Karpas-422 (cell line): ENCODE measurements at regions not wholly inside any gene's neighbourhood (a gene's known extent, or its start where the extent isn't known, plus 50 kb on each side); places are given as distances from the start of the nearest gene placed in this dataset.

Experiments used
- DNase-seq: peaks from one replicate; pipeline ENCODE4 v3.0.0-alpha.2; 2015
- H2AFZ ChIP-seq: fragments of 200-600 bp; sonication (generic); 2 replicates; pipeline ENCODE4 v1.6.1; 2014; ENCODE audit warnings: antibody characterized with exemption, low read length, mixed read lengths
- H3K27ac ChIP-seq: fragments of 200-600 bp; sonication (generic); 2 replicates; pipeline ENCODE4 v1.5.1; 2014; ENCODE audit warnings: mild to moderate bottlenecking, low read length, moderate library complexity
- H3K27me3 ChIP-seq: fragments of 200-600 bp; sonication (generic); 2 replicates; pipeline ENCODE4 v1.6.1; 2014; ENCODE audit warnings: low read length, mixed read lengths
- H3K36me3 ChIP-seq: fragments of 200-600 bp; sonication (generic); 2 replicates; pipeline ENCODE4 v1.6.1; 2014; ENCODE audit warnings: low read length, mixed read lengths; ENCODE audit not compliant: insufficient read depth
- H3K4me1 ChIP-seq: fragments of 200-600 bp; sonication (generic); 2 replicates; pipeline ENCODE4 v1.6.1; 2014; ENCODE audit warnings: mild to moderate bottlenecking, low read length, mixed read lengths
- H3K4me2 ChIP-seq: fragments of 200-600 bp; sonication (generic); 2 replicates; pipeline ENCODE4 v1.6.1; 2014; ENCODE audit warnings: low read length, low read depth, mild to moderate bottlenecking; ENCODE audit not compliant: poor library complexity, severe bottlenecking
- H3K4me3 ChIP-seq: fragments of 200-600 bp; sonication (generic); 2 replicates; pipeline ENCODE4 v1.5.1; 2014; ENCODE audit warnings: mild to moderate bottlenecking, antibody characterized with exemption, low read length, mixed read lengths
- H3K79me2 ChIP-seq: fragments of 200-600 bp; sonication (generic); 2 replicates; pipeline ENCODE4 v1.6.1; 2014; ENCODE audit warnings: mild to moderate bottlenecking, low read length, mixed read lengths
- H3K9ac ChIP-seq: fragments of 200-600 bp; sonication (generic); 2 replicates; pipeline ENCODE4 v1.6.0; 2014; ENCODE audit warnings: low read length
- H3K9me2 ChIP-seq: fragments of 200-600 bp; sonication (generic), shearing (Covaris generic); replicated peaks from 2 replicates; pipeline ENCODE4 v1.6.0; 2014; ENCODE audit warnings: mild to moderate bottlenecking, low read length, moderate library complexity; ENCODE audit not compliant: insufficient read depth
- H3K9me3 ChIP-seq: fragments of 300-700, 200-600 bp; sonication (generic); 2 replicates; pipeline ENCODE4 v1.6.1; 2014; ENCODE audit warnings: low read length, mixed read lengths
- H4K20me1 ChIP-seq: fragments of 200-600 bp; sonication (generic); 2 replicates; pipeline ENCODE4 v1.6.1; 2014; ENCODE audit warnings: mild to moderate bottlenecking, antibody characterized with exemption, low read length, low read depth; ENCODE audit not compliant: insufficient read depth

DNA sequence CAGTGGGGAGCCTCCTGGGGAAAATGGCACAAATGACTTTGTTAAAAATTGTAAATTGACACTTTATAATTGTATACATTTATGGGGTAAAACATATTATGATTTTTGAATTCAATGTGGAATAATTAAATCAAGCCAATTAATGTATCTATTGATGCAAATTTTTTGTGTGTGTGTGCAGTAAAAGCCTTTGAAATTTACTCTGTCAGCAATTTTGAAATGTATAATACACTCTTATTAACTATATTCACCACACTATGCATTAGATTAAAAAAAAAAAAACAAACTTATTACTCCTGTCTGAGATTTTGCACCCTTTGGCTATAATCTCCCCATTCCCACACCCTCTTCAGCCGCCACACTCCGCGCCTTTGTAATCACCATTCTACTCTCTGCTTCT is 119.2 kb downstream of the S1PR1 start:
- H3K36me3 ChIP-seq, result no peaks in the 10 kb centered on the region; the same call in 1 of the 2 replicates
- peaks cover 43% of the 10 kb centered on the region for H3K4me1 ChIP-seq
- H3K27ac ChIP-seq, result no peak overlapping the region
- no peak overlapping the region for H3K4me2 ChIP-seq
- no peaks in the 10 kb centered on the region for H4K20me1 ChIP-seq
- H3K9me2 ChIP-seq, result no peaks in the 10 kb centered on the region
- no peaks in the 10 kb centered on the region for H3K27me3 ChIP-seq
- no peak for DNase-seq
- no peak overlapping the region for H3K9ac ChIP-seq
- no peaks in the 10 kb centered on the region for H3K9me3 ChIP-seq
- H2AFZ ChIP-seq, result no peak overlapping the region
- no peak overlapping the region for H3K4me3 ChIP-seq
- no peaks in the 10 kb centered on the region for H3K79me2 ChIP-seq

DNA sequence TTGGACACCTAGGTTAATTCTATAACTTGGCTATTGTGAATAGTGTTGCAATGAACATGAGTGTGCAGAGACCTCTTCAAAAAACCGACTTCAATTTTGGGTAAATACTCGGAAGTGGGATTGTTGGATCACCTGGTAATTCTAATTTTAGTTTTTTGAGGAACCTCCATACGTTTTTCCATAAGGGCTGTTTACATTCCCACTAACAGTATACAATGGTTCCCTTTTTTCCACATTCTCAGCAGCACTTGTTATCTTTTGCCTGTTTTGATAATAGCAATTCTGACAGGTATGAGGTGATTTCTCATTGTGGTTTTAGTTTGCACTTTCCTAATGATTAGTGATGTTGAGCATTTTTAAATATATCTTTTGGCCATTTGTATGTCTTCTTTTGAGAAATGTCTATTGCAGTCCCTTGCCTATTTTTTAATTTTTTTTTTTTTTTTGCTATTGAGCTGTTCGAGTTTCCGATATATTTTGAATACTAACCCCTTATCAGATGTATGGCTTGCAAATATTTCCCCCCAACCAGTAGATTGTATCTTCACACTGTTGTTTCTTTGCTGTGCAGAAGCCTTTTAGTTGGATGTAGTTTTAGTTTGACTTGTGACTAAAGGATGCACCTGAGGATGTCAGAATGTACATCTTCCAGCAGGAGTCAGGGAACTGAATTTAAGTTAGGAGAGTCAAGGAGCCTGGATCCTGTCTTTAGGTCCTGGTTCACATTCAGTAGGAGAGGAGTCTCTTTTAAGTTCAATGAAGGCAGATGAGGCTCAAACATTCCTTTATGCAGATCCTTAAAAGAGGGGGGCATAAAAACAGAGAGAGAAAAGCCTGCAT is 120.0 kb downstream of the S1PR1 start:
- no peak overlapping the region for H3K4me3 ChIP-seq
- DNase-seq, result no peak
- H3K4me1 ChIP-seq, result peaks cover 38% of the 10 kb centered on the region
- no peaks in the 10 kb centered on the region; the same call in 1 of the 2 replicates for H3K36me3 ChIP-seq
- H3K27me3 ChIP-seq, result no peaks in the 10 kb centered on the region
- H3K9ac ChIP-seq, result peak overlapping the region; percentile 42
- no peak overlapping the region for H2AFZ ChIP-seq
- no peaks in the 10 kb centered on the region for H3K9me3 ChIP-seq
- H3K27ac ChIP-seq, result peak overlapping the region; percentile 15; the same call in 1 of the 2 replicates
- peak overlapping the region; percentile 28 for H3K4me2 ChIP-seq
- no peaks in the 10 kb centered on the region for H3K9me2 ChIP-seq
- no peaks in the 10 kb centered on the region for H4K20me1 ChIP-seq
- H3K79me2 ChIP-seq, result no peaks in the 10 kb centered on the region

DNA sequence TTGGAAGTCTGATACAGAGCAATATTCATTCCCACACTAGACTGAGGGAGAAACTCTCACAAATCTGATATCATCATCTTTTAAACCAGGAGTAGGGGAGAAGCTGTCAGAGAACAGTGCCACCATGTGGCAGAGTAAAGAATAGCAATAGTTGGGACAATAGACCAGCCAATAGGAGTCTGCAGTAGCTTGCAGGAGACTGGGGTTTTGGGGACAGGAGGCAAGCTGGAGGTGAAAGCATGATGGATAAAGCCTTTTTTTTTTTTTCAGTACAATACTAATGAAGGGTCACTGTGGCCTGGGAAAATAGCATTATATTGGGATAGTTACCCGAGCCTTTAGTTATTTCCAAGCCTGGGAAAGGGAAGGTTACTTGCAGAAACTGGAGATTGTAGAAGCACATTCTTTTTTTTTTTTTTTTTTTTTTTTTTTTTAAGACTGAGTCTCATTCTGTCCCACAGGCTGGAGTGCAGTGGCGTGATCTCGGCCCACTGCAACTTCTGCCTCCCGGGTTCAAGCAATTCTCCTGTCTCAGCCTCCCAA is 120.7 kb downstream of the S1PR1 start:
- Histone ChIP-seq H3K9me3 (no peaks in the 10 kb centered on the region), H3K4me1 (peaks cover 38% of the 10 kb centered on the region), H3K27ac (peak overlapping the region; percentile 15; the same call in 1 of the 2 replicates), H3K4me2 (peak overlapping the region; percentile 28), H3K9ac (peak overlapping the region; percentile 42), H3K36me3 (no peaks in the 10 kb centered on the region; the same call in 1 of the 2 replicates), H3K27me3 (no peaks in the 10 kb centered on the region), H3K9me2 (no peaks in the 10 kb centered on the region), H4K20me1 (no peaks in the 10 kb centered on the region), H3K79me2 (no peaks in the 10 kb centered on the region), H3K4me3 (no peak overlapping the region), H2AFZ (no peak overlapping the region)
- DNase-seq, result peak; percentile 94

DNA sequence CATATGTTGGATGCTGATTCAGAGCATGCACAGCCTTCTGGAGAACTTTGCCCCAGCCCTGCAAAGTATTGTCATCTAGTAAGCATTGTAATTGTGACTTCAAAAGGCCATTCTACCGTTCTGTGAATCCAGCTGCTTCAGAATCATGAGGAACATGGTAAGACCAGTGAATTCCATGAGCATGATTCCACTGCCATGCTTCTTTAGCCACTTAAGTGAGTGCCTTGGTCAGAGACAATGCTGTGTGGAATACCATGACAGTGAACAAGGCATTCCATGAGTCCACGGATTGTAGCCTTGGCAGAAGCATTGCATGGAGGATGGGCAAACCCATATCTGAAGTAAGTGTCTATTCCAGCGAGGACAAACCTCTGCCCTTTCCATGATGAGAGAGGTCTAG is 123.7 kb downstream of the S1PR1 start:
- Histone ChIP-seq H3K27ac (no peak overlapping the region), H3K4me2 (no peak overlapping the region), H3K79me2 (no peaks in the 10 kb centered on the region), H4K20me1 (no peaks in the 10 kb centered on the region), H3K9ac (no peak overlapping the region), H3K9me3 (no peaks in the 10 kb centered on the region; the same call in 1 of the 2 replicates), H3K36me3 (no peaks in the 10 kb centered on the region; the same call in 1 of the 2 replicates), H3K4me1 (peaks cover 56% of the 10 kb centered on the region), H3K9me2 (no peaks in the 10 kb centered on the region), H3K4me3 (no peak overlapping the region), H2AFZ (no peak overlapping the region), H3K27me3 (no peaks in the 10 kb centered on the region)
- DNase-seq, result no peak

DNA sequence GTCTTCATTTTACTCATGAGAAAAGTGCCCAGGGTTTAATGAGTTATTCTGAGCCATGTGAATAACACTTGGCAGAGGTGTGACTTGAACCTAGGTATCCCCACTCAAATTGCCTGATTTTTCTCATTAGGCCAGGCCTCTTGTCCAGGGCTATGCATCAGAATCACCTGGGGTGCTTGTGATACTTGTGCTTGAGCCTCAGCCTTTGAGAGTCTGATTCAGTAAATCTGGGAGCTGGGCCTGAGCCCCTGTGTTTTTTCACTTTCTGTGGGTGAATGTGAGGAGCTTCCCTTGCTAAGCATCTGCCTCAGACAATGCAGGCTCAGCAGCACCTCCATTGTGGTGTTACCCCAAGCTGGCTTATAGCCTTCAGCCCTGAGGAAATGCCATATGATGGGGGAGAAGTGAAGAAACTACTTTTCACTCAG is 127.1 kb downstream of the S1PR1 start:
- H3K27me3 ChIP-seq, result no peaks in the 10 kb centered on the region
- H3K79me2 ChIP-seq, result no peaks in the 10 kb centered on the region
- no peak overlapping the region for H3K4me2 ChIP-seq
- H3K4me1 ChIP-seq, result peaks cover 56% of the 10 kb centered on the region
- H3K9ac ChIP-seq, result peak overlapping the region; percentile 12; the same call in 1 of the 2 replicates
- H3K27ac ChIP-seq, result peak overlapping the region; percentile 53
- no peaks in the 10 kb centered on the region for H4K20me1 ChIP-seq
- H3K4me3 ChIP-seq, result no peak overlapping the region
- DNase-seq, result no peak
- no peak overlapping the region for H2AFZ ChIP-seq
- H3K36me3 ChIP-seq, result no peaks in the 10 kb centered on the region; the same call in 1 of the 2 replicates
- H3K9me3 ChIP-seq, result no peaks in the 10 kb centered on the region; the same call in 1 of the 2 replicates
- H3K9me2 ChIP-seq, result no peaks in the 10 kb centered on the region

DNA sequence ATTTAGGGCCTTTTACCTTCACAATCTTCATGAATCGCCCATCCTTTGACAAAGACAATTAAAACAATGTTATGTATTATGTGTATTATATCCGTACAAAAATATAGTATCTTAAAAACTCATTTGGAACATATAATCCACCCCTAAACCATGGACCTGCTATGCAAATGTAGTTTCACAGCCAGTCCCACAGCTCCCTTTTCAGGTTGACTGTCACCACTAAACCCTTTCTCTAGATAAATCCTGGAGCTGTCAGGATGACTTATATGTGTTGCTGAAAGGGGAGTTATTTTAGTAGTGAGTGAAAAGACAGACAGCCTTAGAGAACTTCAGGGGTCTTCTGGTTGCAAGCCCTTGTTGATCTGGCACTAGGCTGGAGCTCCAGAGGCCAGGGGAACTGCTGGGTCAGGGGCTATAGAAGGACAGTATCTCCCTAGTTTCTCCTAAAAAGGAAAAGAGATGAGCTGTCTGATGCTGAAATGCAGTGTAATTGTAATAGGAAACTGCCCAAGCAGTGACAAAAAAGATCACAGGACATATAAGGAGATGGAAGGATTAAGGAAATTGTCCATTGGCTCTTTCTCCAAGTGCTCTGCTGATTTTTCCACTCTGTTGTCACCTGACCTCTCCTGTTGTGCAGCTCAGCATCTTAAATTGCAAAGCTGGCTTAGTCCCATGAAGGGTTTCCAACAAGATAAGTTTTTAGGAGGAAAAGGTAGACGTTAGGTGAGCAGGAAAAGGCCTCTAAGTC is 127.7 kb downstream of the S1PR1 start:
- Histone ChIP-seq H2AFZ (no peak overlapping the region), H3K9ac (no peak overlapping the region), H3K27ac (peak overlapping the region; percentile 53), H3K36me3 (no peaks in the 10 kb centered on the region; the same call in 1 of the 2 replicates), H3K4me2 (peak overlapping the region; percentile 18), H3K27me3 (no peaks in the 10 kb centered on the region), H3K9me3 (no peaks in the 10 kb centered on the region; the same call in 1 of the 2 replicates), H3K4me3 (no peak overlapping the region), H3K4me1 (peaks cover 55% of the 10 kb centered on the region), H3K79me2 (no peaks in the 10 kb centered on the region), H4K20me1 (no peaks in the 10 kb centered on the region), H3K9me2 (no peaks in the 10 kb centered on the region)
- DNase-seq, result no peak

DNA sequence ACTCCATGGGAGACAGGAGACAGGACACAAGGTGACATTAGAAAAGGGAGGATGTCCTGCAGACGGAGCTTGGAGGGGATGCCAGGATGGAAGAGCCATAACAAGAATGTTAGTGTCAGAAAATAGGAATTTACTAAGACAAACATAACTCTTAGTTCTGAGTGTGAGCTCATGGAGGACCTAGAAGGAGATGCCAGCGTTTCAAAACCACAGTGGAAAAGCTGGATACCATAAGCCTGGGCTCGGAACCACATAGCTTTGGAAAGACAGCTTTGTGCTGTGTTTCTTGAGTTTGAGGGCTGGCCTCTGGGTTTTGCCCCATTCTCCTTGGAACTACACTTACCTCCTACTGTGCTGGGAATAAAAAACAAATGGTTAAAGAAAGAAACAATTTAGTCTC is 128.4 kb downstream of the S1PR1 start:
- Histone ChIP-seq H3K4me1 (peaks cover 59% of the 10 kb centered on the region), H3K27ac (peak overlapping the region; percentile 53; the same call in 1 of the 2 replicates), H3K9ac (no peak overlapping the region), H3K36me3 (no peaks in the 10 kb centered on the region; the same call in 1 of the 2 replicates), H3K4me3 (no peak overlapping the region), H3K79me2 (no peaks in the 10 kb centered on the region), H4K20me1 (no peaks in the 10 kb centered on the region), H3K27me3 (no peaks in the 10 kb centered on the region), H3K4me2 (no peak overlapping the region), H3K9me3 (no peaks in the 10 kb centered on the region; the same call in 1 of the 2 replicates), H2AFZ (peak overlapping the region; percentile 19; the same call in 1 of the 2 replicates), H3K9me2 (no peaks in the 10 kb centered on the region)
- no peak for DNase-seq

DNA sequence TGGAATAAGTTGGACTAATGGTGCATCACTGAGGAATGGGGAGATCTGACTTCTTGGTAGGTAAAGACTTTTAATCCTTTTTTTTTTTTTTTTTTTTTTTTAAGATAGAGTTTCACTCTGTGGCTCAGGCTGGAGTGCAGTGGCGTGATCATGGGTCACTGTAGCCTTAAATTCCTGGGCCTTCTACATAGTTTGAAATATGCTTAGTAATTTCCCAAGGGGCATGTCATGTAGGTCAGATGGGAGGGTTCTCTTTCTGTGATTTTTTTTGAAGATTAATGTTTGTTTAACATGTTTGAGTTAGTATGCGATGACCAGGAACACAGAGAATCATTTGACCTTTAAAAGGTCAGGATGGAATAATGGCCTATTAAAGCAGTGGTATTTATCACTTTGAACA is 129.1 kb downstream of the S1PR1 start:
- peaks cover 64% of the 10 kb centered on the region for H3K4me1 ChIP-seq
- no peaks in the 10 kb centered on the region; the same call in 1 of the 2 replicates for H3K9me3 ChIP-seq
- H3K4me3 ChIP-seq, result no peak overlapping the region
- no peak for DNase-seq
- no peak overlapping the region for H2AFZ ChIP-seq
- H3K4me2 ChIP-seq, result no peak overlapping the region
- H3K79me2 ChIP-seq, result no peaks in the 10 kb centered on the region
- no peaks in the 10 kb centered on the region for H3K9me2 ChIP-seq
- no peaks in the 10 kb centered on the region for H3K36me3 ChIP-seq
- H3K9ac ChIP-seq, result no peak overlapping the region
- no peaks in the 10 kb centered on the region for H3K27me3 ChIP-seq
- H3K27ac ChIP-seq, result no peak overlapping the region
- no peaks in the 10 kb centered on the region for H4K20me1 ChIP-seq
